ENCODE measurements at regions not wholly inside any gene's neighbourhood (a gene's known extent, or its start where the extent isn't known, plus 50 kb on each side); places are given as distances from the start of the nearest gene placed in this dataset.
A peak's percentile ranks its signal among the peaks of the same experiment; 100 is the strongest.

DNA sequence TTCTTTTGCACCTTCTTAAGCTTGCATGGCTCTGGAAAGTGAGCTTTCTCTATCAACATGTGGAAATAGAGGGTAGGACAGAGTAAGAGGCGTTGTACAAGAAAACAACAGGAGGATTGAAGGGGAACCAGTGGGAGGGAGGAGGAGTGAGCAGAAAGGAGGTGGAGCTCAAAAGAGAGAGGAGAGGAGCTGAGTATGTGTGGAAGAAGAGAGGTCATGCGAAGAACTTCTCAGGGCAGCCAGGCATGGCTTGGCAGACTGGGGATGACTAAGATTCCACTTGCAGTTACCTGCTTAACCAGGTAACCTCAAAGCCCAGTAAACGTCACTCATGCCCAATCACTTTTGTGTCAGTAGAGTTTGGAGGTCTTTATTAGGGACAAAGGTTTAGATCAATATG is 105.1 kb downstream of the BCL2L11 start:
- WGBS, 2 donors, result 89 to 94% methylated on average over 3 of the region's 3 CpGs
- Histone ChIP-seq H3K4me3 (no peak overlapping the region), H3K4me1 (no peaks in the 10 kb centered on the region), H3K36me3 (no peaks in the 10 kb centered on the region), H3K27ac (no peak overlapping the region), H3K27me3 (no peaks in the 10 kb centered on the region), H3K9me3 (no peaks in the 10 kb centered on the region)
- no peak for ATAC-seq
- DNase-seq, result no peak
- TF ChIP-seq CTCF (IDR thresholded peaks at IDR 0.05), result no peak
- FAIRE-seq, result no peak
- intact Hi-C loops (cut with DNase I), result no loop called here

DNA sequence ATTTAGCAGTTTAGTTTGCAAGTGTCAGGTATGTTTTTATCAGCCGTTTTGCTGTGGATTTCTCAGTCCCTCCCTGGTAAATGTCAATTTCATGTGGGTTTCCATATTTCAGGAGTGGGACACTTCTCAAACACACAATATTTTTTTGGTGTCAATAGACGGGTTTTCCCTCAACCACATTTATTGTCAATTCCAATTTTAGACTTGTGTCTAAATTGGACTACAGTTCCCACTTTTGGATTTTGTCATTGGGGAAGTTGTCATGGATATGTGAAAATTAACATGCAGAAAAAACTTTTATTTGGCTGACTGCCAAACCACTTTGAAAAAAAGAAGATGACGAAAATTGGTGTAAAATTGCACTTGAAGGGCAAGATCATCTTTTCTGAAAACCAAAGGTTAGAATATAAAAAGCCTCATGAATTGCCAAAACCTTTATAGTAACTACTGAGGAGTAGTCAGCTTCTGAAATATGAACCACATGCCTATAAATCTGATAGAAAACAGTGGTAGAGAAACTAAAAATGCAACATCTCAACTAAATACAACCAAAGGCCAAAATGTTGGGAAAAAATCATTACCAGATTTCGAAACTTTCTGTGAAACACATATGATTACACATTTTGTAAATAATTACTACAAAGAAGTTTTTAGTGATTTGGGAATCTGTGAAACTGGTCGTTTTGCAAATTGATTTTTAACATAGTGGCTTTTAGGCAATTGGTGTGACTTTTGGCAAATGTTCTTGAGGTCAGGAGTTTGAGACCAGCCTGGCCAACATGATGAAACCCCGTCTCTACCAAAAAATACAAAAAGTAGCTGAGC is 106.4 kb downstream of the BCL2L11 start:
- Histone ChIP-seq H3K27ac (no peak overlapping the region), H3K4me3 (no peak overlapping the region), H3K9me3 (no peaks in the 10 kb centered on the region), H3K27me3 (no peaks in the 10 kb centered on the region), H3K36me3 (no peaks in the 10 kb centered on the region), H3K4me1 (no peaks in the 10 kb centered on the region)
- FAIRE-seq (no peak), DNase-seq (no peak), ATAC-seq (no peak)
- intact Hi-C loops (cut with DNase I), result no loop called here
- WGBS, 2 donors, result 56 to 59% methylated on average over 6 of the region's 6 CpGs
- no peak for TF ChIP-seq CTCF (IDR thresholded peaks at IDR 0.05)

- FAIRE-seq, result no peak
- Histone ChIP-seq H3K9me3 (no peaks in the 10 kb centered on the region), H3K4me1 (no peaks in the 10 kb centered on the region), H3K4me3 (no peak overlapping the region), H3K36me3 (no peaks in the 10 kb centered on the region), H3K27ac (no peak overlapping the region), H3K27me3 (no peaks in the 10 kb centered on the region)
- ATAC-seq, result peak in 3 of 4 donors; percentile 34 to 50 (median 45)
- WGBS, 2 donors, result 69 to 74% methylated on average over 6 of the region's 6 CpGs
- DNase-seq, result no peak
- no peak for TF ChIP-seq CTCF (IDR thresholded peaks at IDR 0.05)
- intact Hi-C loops (cut with DNase I), result no loop called here
These were observed 107.0 kb downstream of the BCL2L11 start for GRCh38 chr2:111227716-111228141.

DNA sequence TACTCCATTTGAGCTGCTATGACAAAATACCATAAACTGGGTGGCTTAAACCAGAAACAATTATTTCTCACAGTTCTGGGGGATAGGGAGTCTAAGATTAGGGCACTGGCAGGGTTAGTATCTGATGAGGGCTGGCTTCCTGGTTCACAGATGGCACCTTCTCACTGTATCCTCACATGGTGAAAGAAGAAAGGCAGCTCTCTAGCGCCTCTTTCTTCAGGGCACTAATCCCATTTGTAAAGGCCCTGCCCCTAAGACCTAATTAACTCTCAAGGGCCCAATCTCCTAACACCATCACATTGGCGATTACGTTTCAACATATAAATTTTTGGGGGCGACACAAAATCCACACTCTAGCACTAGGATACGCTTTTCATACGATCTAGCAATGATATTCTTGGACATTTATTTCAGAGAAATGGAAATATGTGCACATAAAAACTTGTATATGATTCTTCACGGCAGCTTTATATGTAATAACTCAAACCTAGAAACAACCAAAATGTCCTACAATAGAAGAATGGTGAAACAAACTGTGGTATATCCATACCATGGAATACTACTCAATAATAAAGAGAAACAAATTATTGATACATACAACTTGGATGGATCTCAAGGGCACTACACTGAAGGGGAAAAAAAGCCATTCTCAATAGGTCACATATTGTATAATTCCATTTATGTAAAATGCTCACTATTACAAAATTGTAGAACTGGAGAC is 111.0 kb downstream of the BCL2L11 start:
- Histone ChIP-seq H3K4me3 (no peak overlapping the region), H3K4me1 (peaks cover 0 to 5% (median 0%) of the 10 kb centered on the region in 3 donors), H3K27me3 (no peaks in the 10 kb centered on the region), H3K27ac (no peak overlapping the region), H3K36me3 (no peaks in the 10 kb centered on the region), H3K9me3 (no peaks in the 10 kb centered on the region)
- ATAC-seq (no peak), FAIRE-seq (no peak), DNase-seq (no peak)
- 87 to 90% methylated on average over 7 of the region's 7 CpGs for WGBS, 2 donors
- intact Hi-C loops (cut with DNase I), result no loop called here
- no peak for TF ChIP-seq CTCF (IDR thresholded peaks at IDR 0.05)
